OCI-M1 (cell line): ENCODE measurements at regions not wholly inside any gene's neighbourhood (a gene's known extent, or its start where the extent isn't known, plus 50 kb on each side); places are given as distances from the start of the nearest gene placed in this dataset.
A peak's percentile ranks its signal among the peaks of the same experiment; 100 is the strongest.

Experiments
- DNase-seq: peaks from one replicate; lab custom pipeline; 2025; lab: John Stamatoyannopoulos, UW

- no peak for DNase-seq
Measured at GRCh38 chr17:71147906-71148305, 972.9 kb upstream of the SOX9 start.

GRCh38 chr17:71149607-71150006, 971.2 kb upstream of the SOX9 start:
- DNase-seq: no peak

GRCh38 chr17:71157297-71157696, 963.5 kb upstream of the SOX9 start:
- DNase-seq: no peak

GRCh38 chr17:71158437-71158836, 962.4 kb upstream of the SOX9 start:
- DNase-seq: no peak

GRCh38 chr17:71163121-71163812, 957.6 kb upstream of the SOX9 start:
- DNase-seq: peak; percentile 50

- DNase-seq: no peak
Measured at GRCh38 chr17:71163813-71164122, 957.1 kb upstream of the SOX9 start.

GRCh38 chr17:71164561-71164960, 956.3 kb upstream of the SOX9 start:
- no peak for DNase-seq

GRCh38 chr17:71166311-71166710, 954.5 kb upstream of the SOX9 start:
- no peak for DNase-seq

GRCh38 chr17:71168053-71168741, 952.6 kb upstream of the SOX9 start:
- DNase-seq: no peak

- DNase-seq: no peak
Measured at GRCh38 chr17:71170070-71170469, 950.8 kb upstream of the SOX9 start.

- DNase-seq: no peak
Measured at GRCh38 chr17:71171270-71171669, 949.5 kb upstream of the SOX9 start.

- DNase-seq: no peak
Measured at GRCh38 chr17:71173991-71174390, 946.8 kb upstream of the SOX9 start.

GRCh38 chr17:71176331-71176730, 944.5 kb upstream of the SOX9 start:
- no peak for DNase-seq

GRCh38 chr17:71176928-71177443, 943.8 kb upstream of the SOX9 start:
- no peak for DNase-seq

- no peak for DNase-seq
Measured at GRCh38 chr17:71180801-71181385, 939.9 kb upstream of the SOX9 start.

- no peak for DNase-seq
Measured at GRCh38 chr17:71183066-71183660, 937.7 kb upstream of the SOX9 start.

GRCh38 chr17:71184716-71185115, 936.1 kb upstream of the SOX9 start:
- DNase-seq: no peak

- DNase-seq: no peak
Measured at GRCh38 chr17:71187145-71187878, 933.5 kb upstream of the SOX9 start.

GRCh38 chr17:71188811-71189492, 931.9 kb upstream of the SOX9 start:
- DNase-seq: no peak

GRCh38 chr17:71189493-71189831, 931.4 kb upstream of the SOX9 start:
- no peak for DNase-seq

GRCh38 chr17:71192039-71192555, 928.7 kb upstream of the SOX9 start:
- no peak for DNase-seq

GRCh38 chr17:71192848-71193247, 928.0 kb upstream of the SOX9 start:
- DNase-seq: no peak
